ENCODE measurements at regions not wholly inside any gene's neighbourhood (a gene's known extent, or its start where the extent isn't known, plus 50 kb on each side); places are given as distances from the start of the nearest gene placed in this dataset.

DNA sequence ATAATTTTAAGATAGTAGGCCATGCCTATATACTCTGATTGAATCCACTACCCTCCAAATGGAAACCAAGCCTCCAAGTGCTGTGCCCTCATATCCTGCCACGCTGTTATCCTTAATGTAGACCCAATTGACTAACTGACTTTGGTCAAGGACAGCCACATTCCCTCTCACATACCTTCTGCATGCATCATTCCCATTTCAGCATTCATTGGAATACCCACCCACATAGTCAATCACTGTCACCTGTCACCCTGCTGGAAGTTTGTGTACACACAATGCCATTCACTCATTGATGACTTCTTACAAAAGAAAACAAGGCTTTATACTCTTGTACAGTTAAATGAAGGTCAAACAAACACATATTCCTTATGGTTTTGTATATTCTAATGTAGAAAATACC, 221.1 kb upstream of the PBX1 start:
- H3K4me3 ChIP-seq (ENCODE audit: low read depth, low read length) = no peak overlapping the region
- no peak for DNase-seq (ENCODE audit: low read depth)
- TF ChIP-seq, protein P1, sequence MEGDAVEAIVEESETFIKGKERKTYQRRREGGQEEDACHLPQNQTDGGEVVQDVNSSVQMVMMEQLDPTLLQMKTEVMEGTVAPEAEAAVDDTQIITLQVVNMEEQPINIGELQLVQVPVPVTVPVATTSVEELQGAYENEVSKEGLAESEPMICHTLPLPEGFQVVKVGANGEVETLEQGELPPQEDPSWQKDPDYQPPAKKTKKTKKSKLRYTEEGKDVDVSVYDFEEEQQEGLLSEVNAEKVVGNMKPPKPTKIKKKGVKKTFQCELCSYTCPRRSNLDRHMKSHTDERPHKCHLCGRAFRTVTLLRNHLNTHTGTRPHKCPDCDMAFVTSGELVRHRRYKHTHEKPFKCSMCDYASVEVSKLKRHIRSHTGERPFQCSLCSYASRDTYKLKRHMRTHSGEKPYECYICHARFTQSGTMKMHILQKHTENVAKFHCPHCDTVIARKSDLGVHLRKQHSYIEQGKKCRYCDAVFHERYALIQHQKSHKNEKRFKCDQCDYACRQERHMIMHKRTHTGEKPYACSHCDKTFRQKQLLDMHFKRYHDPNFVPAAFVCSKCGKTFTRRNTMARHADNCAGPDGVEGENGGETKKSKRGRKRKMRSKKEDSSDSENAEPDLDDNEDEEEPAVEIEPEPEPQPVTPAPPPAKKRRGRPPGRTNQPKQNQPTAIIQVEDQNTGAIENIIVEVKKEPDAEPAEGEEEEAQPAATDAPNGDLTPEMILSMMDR (IDR thresholded peaks at IDR 0.05; ENCODE audit: control insufficient read depth, extremely low read depth, insufficient read depth) = no peak

DNA sequence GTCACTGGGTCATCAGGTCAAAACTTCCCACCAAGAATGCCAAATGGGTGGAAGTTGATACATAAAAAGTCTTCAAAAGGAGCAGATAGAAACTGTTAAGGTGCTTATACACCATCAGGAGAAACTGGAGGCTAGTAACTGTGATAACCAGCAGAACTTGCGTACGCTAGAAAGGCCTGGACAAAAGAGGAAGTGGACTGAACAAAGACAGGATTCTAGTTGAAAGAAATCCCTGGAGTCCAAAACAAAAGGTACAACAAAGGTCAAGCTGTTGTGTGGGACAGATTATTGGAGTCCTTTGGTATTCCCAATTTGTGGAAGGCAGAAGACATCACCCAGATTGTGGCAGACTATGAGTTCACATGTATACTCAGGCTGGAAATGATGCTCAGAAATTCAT, 215.8 kb upstream of the PBX1 start:
- TF ChIP-seq, protein P1 (IDR thresholded peaks at IDR 0.05; ENCODE audit: control insufficient read depth, extremely low read depth, insufficient read depth) = no peak
- DNase-seq (ENCODE audit: low read depth) = no peak
- no peak overlapping the region for H3K4me3 ChIP-seq (ENCODE audit: low read depth, low read length)

DNA sequence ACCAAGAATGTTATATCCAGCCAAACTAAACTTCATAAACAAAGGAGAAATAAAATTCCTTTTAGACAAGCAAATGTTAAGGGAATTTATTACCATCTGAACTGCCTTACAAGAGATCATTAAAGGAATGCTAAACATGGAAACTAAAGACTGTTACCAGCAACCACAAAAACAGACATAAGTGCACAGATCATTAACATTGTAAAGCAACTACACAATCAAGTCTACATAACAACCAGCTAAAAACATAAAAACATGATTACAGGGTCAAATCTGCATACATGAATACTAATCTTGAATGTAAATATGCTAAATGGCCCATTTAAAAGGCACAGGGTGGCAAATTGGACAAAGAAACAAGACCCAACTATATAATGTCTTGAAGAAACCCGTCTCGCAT, 211.0 kb upstream of the PBX1 start:
- DNase-seq (ENCODE audit: low read depth) = no peak
- H3K4me3 ChIP-seq (ENCODE audit: low read depth, low read length) = no peak overlapping the region
- TF ChIP-seq, protein P1 (IDR thresholded peaks at IDR 0.05; ENCODE audit: control insufficient read depth, extremely low read depth, insufficient read depth) = no peak

DNA sequence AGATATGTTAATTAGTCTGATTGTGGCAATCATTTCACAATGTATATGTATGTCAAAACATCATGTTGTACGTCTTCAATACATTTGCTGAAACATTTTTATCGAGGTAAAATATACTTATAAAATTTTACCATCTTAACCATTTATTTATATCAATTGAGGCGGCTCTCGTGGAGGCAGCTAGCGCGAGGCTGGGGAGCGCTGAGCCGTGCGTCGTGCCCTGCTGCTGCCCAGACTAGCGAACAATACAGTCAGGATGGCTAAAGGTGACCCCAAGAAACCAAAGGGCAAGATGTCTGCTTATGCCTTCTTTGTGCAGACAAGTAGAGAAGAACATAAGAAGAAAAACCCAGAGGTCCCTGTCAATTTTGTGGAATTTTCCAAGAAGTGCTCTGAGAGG, 202.5 kb upstream of the PBX1 start:
- H3K4me3 ChIP-seq (ENCODE audit: low read depth, low read length) = no peak overlapping the region
- DNase-seq (ENCODE audit: low read depth) = no peak
- TF ChIP-seq, protein P1 (IDR thresholded peaks at IDR 0.05; ENCODE audit: control insufficient read depth, extremely low read depth, insufficient read depth) = no peak

DNA sequence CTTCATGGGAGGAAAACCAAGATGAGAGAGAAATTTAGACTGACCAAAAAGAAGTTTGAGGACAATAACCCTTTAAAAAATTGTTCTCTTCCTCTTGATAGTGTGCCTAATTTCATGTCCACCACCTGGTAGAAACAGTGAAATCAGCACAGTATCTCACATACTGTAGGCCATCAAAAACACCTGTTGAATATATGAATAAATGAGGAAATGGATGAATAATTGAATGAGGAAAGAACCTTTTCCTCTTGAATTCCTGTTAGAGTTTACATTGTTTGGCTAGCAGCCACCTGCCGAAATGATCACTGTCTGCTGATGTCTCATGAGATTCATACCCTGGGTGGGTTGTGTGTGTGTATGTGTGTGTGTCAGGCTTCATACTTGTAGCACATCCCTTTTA, 198.7 kb upstream of the PBX1 start:
- DNase-seq (ENCODE audit: low read depth) = no peak
- H3K4me3 ChIP-seq (ENCODE audit: low read depth, low read length) = no peak overlapping the region
- TF ChIP-seq, protein P1 (IDR thresholded peaks at IDR 0.05; ENCODE audit: control insufficient read depth, extremely low read depth, insufficient read depth) = no peak

DNA sequence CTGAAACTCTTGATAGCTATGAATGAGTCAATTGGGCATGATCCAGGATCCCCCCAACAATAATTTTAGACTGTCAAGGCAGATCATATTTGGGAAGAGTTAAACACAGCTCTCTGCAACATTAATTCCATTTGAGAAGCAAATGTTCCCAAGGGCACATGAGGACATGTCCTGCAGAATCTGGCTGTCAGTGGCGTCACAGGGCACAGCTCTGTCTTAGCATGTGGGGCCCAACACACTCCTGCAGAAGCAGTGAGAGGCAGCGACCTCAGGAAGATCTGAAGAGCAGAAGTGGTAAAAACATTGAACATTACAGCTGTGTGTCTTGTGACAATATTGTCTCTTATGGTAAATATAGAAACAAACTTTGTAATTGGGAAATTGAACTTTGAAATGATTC, 197.1 kb upstream of the PBX1 start:
- TF ChIP-seq, protein P1 (IDR thresholded peaks at IDR 0.05; ENCODE audit: control insufficient read depth, extremely low read depth, insufficient read depth) = no peak
- H3K4me3 ChIP-seq (ENCODE audit: low read depth, low read length) = no peak overlapping the region
- DNase-seq (ENCODE audit: low read depth) = no peak

DNA sequence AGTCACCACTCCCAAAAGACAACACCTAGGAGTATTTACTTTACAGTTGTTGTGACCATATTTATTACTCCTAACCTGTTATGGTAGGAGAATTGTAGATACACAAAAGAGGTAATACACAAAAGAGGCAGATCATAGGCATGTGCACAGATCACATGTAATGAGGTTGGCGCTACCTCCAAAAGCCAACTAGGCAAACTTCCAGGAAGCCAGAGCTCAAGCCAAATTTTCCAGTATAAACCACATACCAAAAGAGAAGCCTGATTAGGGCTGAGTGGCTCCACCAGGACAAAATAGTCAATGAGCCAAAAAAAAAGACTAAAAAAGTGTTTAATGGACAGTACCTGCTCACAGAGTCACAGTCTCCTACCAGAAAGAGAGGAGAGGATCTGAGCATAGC, 195.0 kb upstream of the PBX1 start:
- H3K4me3 ChIP-seq (ENCODE audit: low read depth, low read length) = no peak overlapping the region
- TF ChIP-seq, protein P1 (IDR thresholded peaks at IDR 0.05; ENCODE audit: control insufficient read depth, extremely low read depth, insufficient read depth) = no peak
- DNase-seq (ENCODE audit: low read depth) = no peak
